Neural progenitor cell (in vitro differentiated cells): ENCODE measurements at regions not wholly inside any gene's neighbourhood (a gene's known extent, or its start where the extent isn't known, plus 50 kb on each side); places are given as distances from the start of the nearest gene placed in this dataset.

Experiments used
- DNase-seq: peaks from one replicate; pipeline ENCODE4 v3.0.0-alpha.2; 2016; ENCODE audit warnings: low spot score
- H2AFZ ChIP-seq: fragments of 200-600 bp; sonication (generic); replicated peaks from 2 replicates; pipeline ENCODE4 v1.6.1; 2016; ENCODE audit warnings: antibody characterized with exemption
- H3F3A ChIP-seq: fragments of 200-600 bp; sonication (generic); 2 replicates; pipeline ENCODE4 v1.6.1; 2016; ENCODE audit warnings: antibody characterized with exemption, low read depth
- H3K27ac ChIP-seq: fragments of 200-600 bp; sonication (generic); 2 replicates; pipeline ENCODE4 v1.5.1; 2016; ENCODE audit warnings: mild to moderate bottlenecking
- H3K27me3 ChIP-seq: fragments of 200-600 bp; sonication (generic); 2 replicates; pipeline ENCODE4 v1.6.1; 2016; ENCODE audit warnings: mild to moderate bottlenecking, moderate library complexity
- H3K36me3 ChIP-seq: fragments of 200-600 bp; sonication (generic); 2 replicates; pipeline ENCODE4 v1.5.1; 2016
- H3K4me1 ChIP-seq: fragments of 200-600 bp; sonication (generic); 2 replicates; pipeline ENCODE4 v1.6.1; 2016; ENCODE audit warnings: mixed run types
- H3K4me2 ChIP-seq: fragments of 200-600 bp; sonication (generic); 2 replicates; pipeline ENCODE4 v1.6.1; 2016
- H3K4me3 ChIP-seq: fragments of 200-600 bp; sonication (generic); 2 replicates; pipeline ENCODE4 v1.5.1; 2016
- H3K79me2 ChIP-seq: fragments of 200-600 bp; sonication (generic); 2 replicates; pipeline ENCODE4 v1.6.1; 2016; ENCODE audit warnings: low read depth
- H3K9ac ChIP-seq: fragments of 200-600 bp; sonication (generic); 2 replicates; pipeline ENCODE4 v1.6.1; 2016
- H3K9me3 ChIP-seq: fragments of 200-600 bp; sonication (generic); 2 replicates; pipeline ENCODE4 v1.5.1; 2016; ENCODE audit warnings: low read depth
- H4K20me1 ChIP-seq: fragments of 200-600 bp; sonication (generic); 2 replicates; pipeline ENCODE4 v1.6.1; 2016; ENCODE audit warnings: low read depth
- H3K27ac Mint-ChIP-seq: 3 replicates; pipeline ENCODE4 v1.8.0; 2021; ENCODE audit warnings: mixed read lengths
- H3K27me3 Mint-ChIP-seq: 2 replicates; pipeline ENCODE4 v1.8.0; 2022; ENCODE audit warnings: low read depth, mild to moderate bottlenecking, inconsistent platforms, moderate library complexity, mixed read lengths; ENCODE audit not compliant: insufficient read depth
- H3K36me3 Mint-ChIP-seq: 3 replicates; pipeline ENCODE4 v1.8.0; 2021; ENCODE audit warnings: mixed read lengths
- H3K4me1 Mint-ChIP-seq: 3 replicates; pipeline ENCODE4 v1.8.0; 2021; ENCODE audit warnings: mixed read lengths
- H3K4me3 Mint-ChIP-seq: 3 replicates; pipeline ENCODE4 v1.8.0; 2021; ENCODE audit warnings: mild to moderate bottlenecking, moderate library complexity, mixed read lengths
- H3K9me3 Mint-ChIP-seq: 3 replicates; pipeline ENCODE4 v1.8.0; 2020; ENCODE audit warnings: mixed read lengths
- EZH2 ChIP-seq: fragments of 200-600 bp; sonication (generic); IDR thresholded peaks from 2 replicates; pipeline ENCODE4 v1.6.1; 2017; ENCODE audit warnings: antibody characterized with exemption, mild to moderate bottlenecking, moderate library complexity
- EZH2phosphoT487 ChIP-seq: fragments of 200-600 bp; sonication (generic); IDR thresholded peaks from 2 replicates; pipeline ENCODE4 v1.6.1; 2017; ENCODE audit warnings: antibody characterized with exemption
- TF ChIP-seq, protein P1 (sequence below): fragments of 200-600 bp; sonication (generic); IDR thresholded peaks from 2 replicates; pipeline ENCODE4 v1.5.1; 2017; ENCODE audit warnings: antibody characterized with exemption, mild to moderate bottlenecking

DNA sequence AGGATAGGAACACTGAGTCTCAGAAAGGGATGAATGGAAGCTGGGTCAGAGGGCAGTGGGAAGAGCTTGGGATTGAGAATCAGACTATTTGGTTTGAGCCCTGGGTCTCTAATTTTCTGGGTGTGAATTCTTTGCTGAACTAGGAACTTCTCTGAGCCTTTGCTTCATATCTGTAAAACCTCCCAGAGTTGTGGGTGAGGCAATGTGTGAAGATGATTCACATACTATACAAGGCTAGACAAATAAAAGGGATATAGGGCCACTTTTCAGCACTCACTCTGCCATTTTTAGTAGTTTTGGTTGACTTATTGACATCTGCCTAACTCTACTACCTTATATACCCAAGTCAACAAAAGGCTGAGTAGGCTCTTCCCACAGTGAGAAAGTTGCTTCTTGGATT lies 77.7 kb upstream of the JUN start:
- Mint-ChIP-seq H3K9me3 (no peaks in the 10 kb centered on the region), H3K4me3 (no peak overlapping the region), H3K27ac (no peak overlapping the region), H3K36me3 (no peaks in the 10 kb centered on the region), H3K27me3 (peaks cover 6% of the 10 kb centered on the region), H3K4me1 (peaks cover 19% of the 10 kb centered on the region)
- Histone ChIP-seq H4K20me1 (no peaks in the 10 kb centered on the region), H3K27me3 (no peaks in the 10 kb centered on the region), H3K79me2 (no peaks in the 10 kb centered on the region), H3K9me3 (no peaks in the 10 kb centered on the region), H3K4me3 (no peak overlapping the region), H3K9ac (no peak overlapping the region), H3K4me1 (peaks cover 19% of the 10 kb centered on the region), H3K4me2 (no peak overlapping the region), H3K27ac (no peak overlapping the region), H3F3A (peaks cover 5% of the 10 kb centered on the region), H3K36me3 (no peaks in the 10 kb centered on the region), H2AFZ (no peak overlapping the region)
- TF ChIP-seq EZH2 (no peak), EZH2phosphoT487 (no peak)
- TF ChIP-seq, protein P1, sequence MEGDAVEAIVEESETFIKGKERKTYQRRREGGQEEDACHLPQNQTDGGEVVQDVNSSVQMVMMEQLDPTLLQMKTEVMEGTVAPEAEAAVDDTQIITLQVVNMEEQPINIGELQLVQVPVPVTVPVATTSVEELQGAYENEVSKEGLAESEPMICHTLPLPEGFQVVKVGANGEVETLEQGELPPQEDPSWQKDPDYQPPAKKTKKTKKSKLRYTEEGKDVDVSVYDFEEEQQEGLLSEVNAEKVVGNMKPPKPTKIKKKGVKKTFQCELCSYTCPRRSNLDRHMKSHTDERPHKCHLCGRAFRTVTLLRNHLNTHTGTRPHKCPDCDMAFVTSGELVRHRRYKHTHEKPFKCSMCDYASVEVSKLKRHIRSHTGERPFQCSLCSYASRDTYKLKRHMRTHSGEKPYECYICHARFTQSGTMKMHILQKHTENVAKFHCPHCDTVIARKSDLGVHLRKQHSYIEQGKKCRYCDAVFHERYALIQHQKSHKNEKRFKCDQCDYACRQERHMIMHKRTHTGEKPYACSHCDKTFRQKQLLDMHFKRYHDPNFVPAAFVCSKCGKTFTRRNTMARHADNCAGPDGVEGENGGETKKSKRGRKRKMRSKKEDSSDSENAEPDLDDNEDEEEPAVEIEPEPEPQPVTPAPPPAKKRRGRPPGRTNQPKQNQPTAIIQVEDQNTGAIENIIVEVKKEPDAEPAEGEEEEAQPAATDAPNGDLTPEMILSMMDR = no peak
- no peak for DNase-seq

DNA sequence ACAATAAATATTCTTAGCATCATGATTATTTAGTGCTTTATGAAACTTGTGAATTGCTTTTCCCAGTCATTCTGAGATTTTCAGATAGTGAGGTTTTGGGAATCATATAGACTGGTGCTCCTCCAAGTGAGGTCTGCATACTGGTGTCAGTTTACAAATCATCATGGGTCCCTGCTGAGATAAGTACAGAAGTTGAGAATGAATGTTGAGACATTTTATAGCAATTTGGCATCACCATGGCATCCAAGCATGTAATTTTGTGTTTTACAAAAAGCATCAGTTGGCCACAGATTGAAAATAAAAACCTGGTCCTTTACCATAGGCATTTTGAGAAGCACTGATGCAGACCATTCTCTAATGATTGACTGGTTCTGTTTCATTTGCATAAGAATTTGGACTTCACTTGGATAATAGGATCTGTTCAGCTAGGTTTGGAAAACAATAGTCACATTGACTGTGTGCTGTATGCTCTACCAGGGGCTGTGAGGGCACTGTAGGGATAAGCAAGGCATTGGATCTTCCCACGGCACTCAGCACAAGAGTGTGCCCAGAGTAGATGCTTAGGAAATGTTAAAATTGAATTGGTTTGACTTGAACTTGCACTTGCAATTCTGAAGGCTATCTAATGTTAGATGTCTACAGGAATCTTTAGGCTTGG lies 79.0 kb upstream of the JUN start:
- no peaks in the 10 kb centered on the region for H3K36me3 ChIP-seq
- TF ChIP-seq, protein P1 = no peak
- TF ChIP-seq EZH2 (no peak), EZH2phosphoT487 (no peak)
- H3K9me3 Mint-ChIP-seq = no peaks in the 10 kb centered on the region
- DNase-seq = peak; percentile 38
- H3K27me3 Mint-ChIP-seq = peaks cover 6% of the 10 kb centered on the region
- no peak overlapping the region for H3K4me3 ChIP-seq
- H3K9ac ChIP-seq = no peak overlapping the region
- no peak overlapping the region for H3K4me3 Mint-ChIP-seq
- H3K79me2 ChIP-seq = no peaks in the 10 kb centered on the region
- no peaks in the 10 kb centered on the region for H3K36me3 Mint-ChIP-seq
- H3K9me3 ChIP-seq = no peaks in the 10 kb centered on the region
- H3K4me2 ChIP-seq = peak overlapping the region; percentile 35
- no peak overlapping the region for H2AFZ ChIP-seq
- no peak overlapping the region for H3K27ac Mint-ChIP-seq
- no peaks in the 10 kb centered on the region for H4K20me1 ChIP-seq
- H3F3A ChIP-seq = peaks cover 5% of the 10 kb centered on the region
- peaks cover 19% of the 10 kb centered on the region for H3K4me1 ChIP-seq
- no peak overlapping the region for H3K27ac ChIP-seq
- peaks cover 19% of the 10 kb centered on the region for H3K4me1 Mint-ChIP-seq
- H3K27me3 ChIP-seq = no peaks in the 10 kb centered on the region

DNA sequence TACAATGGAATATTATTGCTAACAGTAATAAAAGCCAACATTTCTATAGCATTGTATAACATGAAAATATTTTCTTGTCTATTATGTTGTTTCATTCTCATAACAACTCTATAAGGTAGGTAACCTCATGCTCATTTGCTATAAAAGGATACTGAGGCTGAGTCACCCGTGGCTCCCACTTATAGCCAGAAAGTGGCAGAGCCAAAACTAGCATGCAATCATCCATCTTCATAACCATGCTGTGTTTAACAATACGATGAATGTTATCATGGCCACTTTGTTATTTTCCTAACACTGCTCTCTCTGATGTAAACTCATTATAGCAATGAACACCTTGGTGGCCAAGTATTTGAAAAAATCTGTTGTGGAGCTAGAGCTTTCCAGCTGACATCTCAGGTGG lies 80.8 kb upstream of the JUN start:
- TF ChIP-seq EZH2 (no peak), EZH2phosphoT487 (no peak)
- TF ChIP-seq, protein P1 = no peak
- Mint-ChIP-seq H3K9me3 (no peaks in the 10 kb centered on the region), H3K4me1 (peaks cover 16% of the 10 kb centered on the region), H3K27ac (no peak overlapping the region), H3K27me3 (peaks cover 6% of the 10 kb centered on the region), H3K36me3 (no peaks in the 10 kb centered on the region), H3K4me3 (no peak overlapping the region)
- Histone ChIP-seq H3K27me3 (no peaks in the 10 kb centered on the region), H3K9ac (no peak overlapping the region), H3K27ac (no peak overlapping the region), H3F3A (no peaks in the 10 kb centered on the region), H3K4me2 (no peak overlapping the region), H3K36me3 (no peaks in the 10 kb centered on the region), H3K9me3 (no peaks in the 10 kb centered on the region), H2AFZ (no peak overlapping the region), H3K4me3 (no peak overlapping the region), H3K4me1 (peaks cover 22% of the 10 kb centered on the region), H4K20me1 (no peaks in the 10 kb centered on the region), H3K79me2 (no peaks in the 10 kb centered on the region)
- DNase-seq = no peak
